HCT116 (cell line): ENCODE measurements at regions not wholly inside any gene's neighbourhood (a gene's known extent, or its start where the extent isn't known, plus 50 kb on each side); places are given as distances from the start of the nearest gene placed in this dataset.

Source experiments
- ATAC-seq: fragments of 200-7000 bp; cut with Tn5 transposase; 2 replicates; pipeline ENCODE4 v1.9.1; 2020; ENCODE audit warnings: mild to moderate bottlenecking, moderate library complexity
- BruUV-seq: library from RNA; stranded (reverse); fragments of 400-500 nt; replicated peaks from 2 replicates; lab custom pipeline; 2021; lab: Mats Ljungman, UMichigan
- CTCF ChIA-PET: fragments of 300-600 bp; sonication (Branson Sonifier 250); formaldehyde crosslinking; loops from one replicate; lab custom pipeline; 2021; ENCODE audit warnings: antibody characterized with exemption; lab: Charles Lee
- POLR2A ChIA-PET: fragments of 300-600, 350-600 bp; sonication (Branson Sonifier 250); formaldehyde crosslinking; loops from one replicate; lab custom pipeline; 2021; ENCODE audit warnings: antibody characterized with exemption; lab: Charles Lee
- RAD21 ChIA-PET, 2 experiments: fragments of 300-600 bp; sonication (Branson Sonifier 250); formaldehyde crosslinking; loops; one replicate each; lab custom pipeline; 2023; ENCODE audit warnings: low total read pairs in 2 of 2; ENCODE audit not compliant: uncharacterized antibody in 2 of 2, unreplicated experiment in 2 of 2, low non-redundant PET in 1 of 2; lab: Charles Lee
- DNase-seq: peaks from one replicate; pipeline ENCODE4 v3.0.0-alpha.2; 2010; ENCODE audit warnings: low read depth, low spot score
- H2AFZ ChIP-seq: fragments of 200-600 bp; shearing (Covaris generic), sonication (generic); 2 replicates; pipeline ENCODE4 v1.6.1; 2017; ENCODE audit warnings: low read depth, mixed run types, mixed read lengths, antibody characterized with exemption, low read length; ENCODE audit not compliant: poor library complexity, severe bottlenecking
- H3K27ac ChIP-seq: 2 replicates; pipeline ENCODE4 v1.5.1; 2012; ENCODE audit warnings: low read depth, low read length
- H3K27me3 ChIP-seq: fragments of 200-600 bp; sonication (generic); 2 replicates; pipeline ENCODE4 v1.6.1; 2016; ENCODE audit warnings: mixed run types, low read length, mixed read lengths; ENCODE audit not compliant: insufficient read depth
- H3K36me3 ChIP-seq, 2 experiments: fragments of 200-500 bp in 1 of 2; fragments of 200-600 bp in 1 of 2; sonication (Bioruptor generic) in 1 of 2; sonication (generic) in 1 of 2; 2 replicates each; pipeline versions ENCODE4 v1.5.1 to v1.6.1; 2014 to 2016; ENCODE audit warnings: low read length in 2 of 2, inconsistent platforms in 1 of 2, mixed read lengths in 1 of 2, mixed run types in 1 of 2; ENCODE audit not compliant: insufficient read depth in 2 of 2, control insufficient read depth in 1 of 2
- H3K4me1 ChIP-seq, 2 experiments: fragments of 200-600 bp in 1 of 2; sonication (generic) in 1 of 2; 2 replicates each; pipeline versions ENCODE4 v1.5.1 to v1.6.1; 2012 to 2017; ENCODE audit warnings: low read length in 2 of 2, inconsistent platforms in 1 of 2, mild to moderate bottlenecking in 1 of 2, mixed read lengths in 1 of 2, mixed run types in 1 of 2, moderate library complexity in 1 of 2; ENCODE audit not compliant: insufficient read depth in 2 of 2, control insufficient read depth in 1 of 2
- H3K4me2 ChIP-seq: fragments of 200-600 bp; sonication (generic); 2 replicates; pipeline ENCODE4 v1.6.1; 2017; ENCODE audit warnings: mixed run types, low read length, mixed read lengths
- H3K4me3 ChIP-seq, 2 experiments: fragments of 200-600 bp in 1 of 2; sonication (generic) in 1 of 2; replicated peaks in 1 of 2; 2 replicates each; pipeline ENCODE4 v1.5.1; 2011 to 2016; ENCODE audit warnings: low read length in 2 of 2, control low read depth in 1 of 2, low read depth in 1 of 2, mild to moderate bottlenecking in 1 of 2, mixed read lengths in 1 of 2, mixed run types in 1 of 2
- H3K79me2 ChIP-seq: fragments of 200-600 bp; sonication (generic); 2 replicates; pipeline ENCODE4 v1.6.1; 2017; ENCODE audit warnings: mild to moderate bottlenecking, mixed run types, low read length, moderate library complexity, mixed read lengths; ENCODE audit not compliant: insufficient read depth
- H3K9ac ChIP-seq: fragments of 200-600 bp; sonication (generic); 2 replicates; pipeline ENCODE4 v1.6.1; 2016; ENCODE audit warnings: low read length, mixed read lengths
- H3K9me2 ChIP-seq: fragments of 200-600 bp; sonication (generic), shearing (Covaris generic); 2 replicates; pipeline ENCODE4 v1.6.1; 2017; ENCODE audit warnings: mixed run types, mild to moderate bottlenecking, moderate library complexity; ENCODE audit not compliant: insufficient read depth
- H3K9me3 ChIP-seq, 2 experiments: fragments of 200-500 bp in 1 of 2; fragments of 200-600 bp in 1 of 2; sonication (Bioruptor generic) in 1 of 2; sonication (generic) in 1 of 2; 2 replicates each; pipeline ENCODE4 v1.6.1; 2014 to 2017; ENCODE audit warnings: low read length in 2 of 2, mixed read lengths in 2 of 2, inconsistent platforms in 1 of 2, low read depth in 1 of 2, mild to moderate bottlenecking in 1 of 2, mixed run types in 1 of 2, moderate library complexity in 1 of 2; ENCODE audit not compliant: control insufficient read depth in 1 of 2, insufficient read depth in 1 of 2
- H4K20me1 ChIP-seq: fragments of 200-600 bp; sonication (generic), shearing (Covaris generic); 2 replicates; pipeline ENCODE4 v1.6.1; 2017; ENCODE audit warnings: mixed run types, mild to moderate bottlenecking, moderate library complexity; ENCODE audit not compliant: insufficient read depth
- CEBPB ChIP-seq: IDR thresholded peaks from 2 replicates; pipeline ENCODE4 v1.6.1; 2012; ENCODE audit warnings: low read depth
- EZH2 ChIP-seq: fragments of 200-600 bp; sonication (generic); IDR thresholded peaks from 2 replicates; pipeline ENCODE4 v1.6.1; 2017; ENCODE audit warnings: antibody characterized with exemption, mixed run types
- JUND ChIP-seq: IDR thresholded peaks from 2 replicates; pipeline ENCODE4 v1.6.1; 2012
- SIN3A ChIP-seq: IDR thresholded peaks from 2 replicates; pipeline ENCODE4 v1.6.1; 2012; ENCODE audit warnings: low read depth
- SP1 ChIP-seq: IDR thresholded peaks from 2 replicates; pipeline ENCODE4 v1.6.1; 2012; ENCODE audit warnings: low read depth
- SRF ChIP-seq: IDR thresholded peaks from 2 replicates; pipeline ENCODE4 v1.6.1; 2012; ENCODE audit warnings: low read depth
- TCF7L2 ChIP-seq: IDR thresholded peaks from 2 replicates; pipeline ENCODE4 v1.7.0; 2011; ENCODE audit warnings: borderline replicate concordance, inconsistent platforms; ENCODE audit not compliant: insufficient read depth, insufficient read length; ENCODE audit errors: extremely low read depth
- YY1 ChIP-seq: IDR thresholded peaks from 2 replicates; pipeline ENCODE4 v1.6.1; 2011; ENCODE audit warnings: low read length, low read depth, moderate library complexity, mild to moderate bottlenecking; ENCODE audit not compliant: insufficient replicate concordance; ENCODE audit errors: extremely low read depth
- ZNF274 ChIP-seq: fragments of 200-500 bp; sonication (Bioruptor generic); IDR thresholded peaks from 2 replicates; pipeline ENCODE4 v1.6.1; 2014; ENCODE audit warnings: mild to moderate bottlenecking, low read depth, low read length, inconsistent platforms
- intact Hi-C: fragments of 100-400 bp; cut with micrococcal nuclease; formaldehyde crosslinking; loops from 2 replicates; pipeline ENCODE4 v1.10.0; 2022
- TF ChIP-seq, protein P1 (sequence below), 3 experiments: fragments of 200-600 bp in 1 of 3; sonication (generic) in 1 of 3; IDR thresholded peaks in 2 of 3; conservative IDR thresholded peaks in 1 of 3; 2 replicates each; pipeline ENCODE4 v1.5.1; 2012 to 2017; ENCODE audit warnings: low read depth in 2 of 3, low read length in 2 of 3, antibody characterized with exemption in 1 of 3, borderline replicate concordance in 1 of 3, control low read depth in 1 of 3, mild to moderate bottlenecking in 1 of 3, mixed read lengths in 1 of 3, mixed run types in 1 of 3, moderate library complexity in 1 of 3; ENCODE audit not compliant: insufficient read depth in 1 of 3
- TF ChIP-seq, protein P2 (sequence below): IDR thresholded peaks from 2 replicates; pipeline ENCODE4 v1.6.1; 2012

DNA sequence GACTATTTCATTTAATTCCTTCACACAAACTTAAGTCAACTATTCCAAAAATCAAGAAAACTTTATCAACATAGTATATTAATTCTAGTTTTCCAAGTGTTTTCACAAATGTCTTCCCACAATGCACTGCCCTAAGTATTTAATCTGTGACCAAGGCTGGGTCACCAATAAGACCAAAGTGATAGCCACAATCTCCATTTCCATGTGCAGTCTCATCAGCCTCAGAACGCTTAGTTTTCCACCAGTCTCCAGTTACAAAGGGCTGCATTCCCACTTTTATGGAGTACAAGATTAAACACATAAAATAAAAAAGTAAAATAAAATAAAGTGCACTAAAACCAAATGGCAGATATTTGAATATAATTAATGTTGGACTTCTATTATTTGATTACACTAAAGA lies 371.6 kb upstream of the CCNH start:
- intact Hi-C loops, result loop anchor here (10.0 kb wide), 2 partner anchors 360 to 480 kb away; partner anchors contain the start of gene TMEM161B
- no peak overlapping the region for H2AFZ ChIP-seq
- ATAC-seq (no peak), DNase-seq (no peak)
- TF ChIP-seq, protein P1, sequence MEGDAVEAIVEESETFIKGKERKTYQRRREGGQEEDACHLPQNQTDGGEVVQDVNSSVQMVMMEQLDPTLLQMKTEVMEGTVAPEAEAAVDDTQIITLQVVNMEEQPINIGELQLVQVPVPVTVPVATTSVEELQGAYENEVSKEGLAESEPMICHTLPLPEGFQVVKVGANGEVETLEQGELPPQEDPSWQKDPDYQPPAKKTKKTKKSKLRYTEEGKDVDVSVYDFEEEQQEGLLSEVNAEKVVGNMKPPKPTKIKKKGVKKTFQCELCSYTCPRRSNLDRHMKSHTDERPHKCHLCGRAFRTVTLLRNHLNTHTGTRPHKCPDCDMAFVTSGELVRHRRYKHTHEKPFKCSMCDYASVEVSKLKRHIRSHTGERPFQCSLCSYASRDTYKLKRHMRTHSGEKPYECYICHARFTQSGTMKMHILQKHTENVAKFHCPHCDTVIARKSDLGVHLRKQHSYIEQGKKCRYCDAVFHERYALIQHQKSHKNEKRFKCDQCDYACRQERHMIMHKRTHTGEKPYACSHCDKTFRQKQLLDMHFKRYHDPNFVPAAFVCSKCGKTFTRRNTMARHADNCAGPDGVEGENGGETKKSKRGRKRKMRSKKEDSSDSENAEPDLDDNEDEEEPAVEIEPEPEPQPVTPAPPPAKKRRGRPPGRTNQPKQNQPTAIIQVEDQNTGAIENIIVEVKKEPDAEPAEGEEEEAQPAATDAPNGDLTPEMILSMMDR (IDR thresholded peaks at IDR 0.05 in 2 of 3, conservative IDR thresholded peaks at IDR 0.05 in 1 of 3; ENCODE audit: borderline replicate concordance in 1 of 3, insufficient read depth in 1 of 3, low read depth in 2 of 3, low read length in 2 of 3), result no peak
- TF ChIP-seq SRF, result no peak
- TF ChIP-seq, protein P2, sequence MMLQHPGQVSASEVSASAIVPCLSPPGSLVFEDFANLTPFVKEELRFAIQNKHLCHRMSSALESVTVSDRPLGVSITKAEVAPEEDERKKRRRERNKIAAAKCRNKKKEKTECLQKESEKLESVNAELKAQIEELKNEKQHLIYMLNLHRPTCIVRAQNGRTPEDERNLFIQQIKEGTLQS, result no peak
- TF ChIP-seq EZH2, result no peak
- no peak for TF ChIP-seq ZNF274
- no peak for TF ChIP-seq SIN3A
- no peak for TF ChIP-seq TCF7L2
- TF ChIP-seq YY1, result no peak
- no peak for TF ChIP-seq CEBPB
- no peak for TF ChIP-seq JUND
- TF ChIP-seq SP1, result no peak
- POLR2A ChIA-PET, result no interaction called here
- H3K36me3 ChIP-seq, result no peaks in the 10 kb centered on the region
- RAD21 ChIA-PET, result no interaction called here
- H3K27me3 ChIP-seq, result no peaks in the 10 kb centered on the region
- no peak overlapping the region for H3K4me3 ChIP-seq
- no TSS peak for BruUV-seq
- H3K9me3 ChIP-seq, result no peaks in the 10 kb centered on the region
- no peaks in the 10 kb centered on the region for H3K79me2 ChIP-seq
- no peak overlapping the region for H3K4me2 ChIP-seq
- H3K9me2 ChIP-seq, result no peaks in the 10 kb centered on the region
- peaks cover 0 to 3% of the 10 kb centered on the region in 2 experiments; a peak in 1 of 4 replicates for H3K4me1 ChIP-seq
- H4K20me1 ChIP-seq, result no peaks in the 10 kb centered on the region
- CTCF ChIA-PET, result interaction anchor here (1.1 kb wide), 1 partner anchor 357 kb away, joined by 3 read pairs; no protein-coding TSS in a partner anchor
- H3K27ac ChIP-seq, result no peak overlapping the region
- H3K9ac ChIP-seq, result no peak overlapping the region
